ENCODE measurements at regions not wholly inside any gene's neighbourhood (a gene's known extent, or its start where the extent isn't known, plus 50 kb on each side); places are given as distances from the start of the nearest gene placed in this dataset.

DNA sequence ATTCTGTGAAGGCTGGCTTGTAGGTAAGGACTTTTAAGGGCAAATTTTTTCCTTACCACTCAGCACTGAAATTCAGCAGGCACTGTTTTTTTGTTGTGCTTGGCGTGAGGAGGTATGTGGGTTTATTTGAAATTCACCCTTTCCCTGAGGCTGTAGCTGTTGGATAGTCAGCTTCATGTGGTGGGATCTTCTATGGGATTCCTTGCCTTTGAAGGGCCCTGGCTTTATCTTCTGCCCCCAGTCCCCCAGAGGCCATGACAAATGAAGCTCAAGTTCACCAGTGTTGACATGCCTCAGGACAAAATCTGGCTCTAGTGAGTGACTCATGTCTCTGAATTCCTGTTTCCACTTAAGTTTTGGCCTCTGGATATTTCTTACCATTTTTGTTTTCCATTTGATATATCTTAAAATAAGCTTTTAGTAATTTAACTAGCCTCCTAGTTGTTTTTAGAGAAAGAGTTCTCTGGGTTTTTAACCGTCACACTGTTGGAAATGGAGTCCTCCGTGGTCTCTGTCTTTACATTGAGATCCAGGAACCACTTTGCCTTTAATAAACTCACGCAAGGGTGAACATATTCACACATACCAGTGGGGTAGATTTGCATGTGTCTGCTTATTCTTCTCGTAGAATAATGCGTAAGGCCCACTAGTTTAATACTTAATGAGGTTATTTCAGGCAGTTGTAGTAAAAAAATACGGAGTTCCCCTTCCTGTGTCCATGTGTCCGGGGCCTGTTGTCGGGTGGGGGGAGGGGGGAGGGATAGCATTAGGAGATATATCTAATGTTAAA is 211.1 kb upstream of the FAM98A start:
- Histone ChIP-seq H3K27me3 (ENCODE audit: control insufficient read depth in 2 of 2, insufficient read depth in 2 of 2, low read length in 2 of 2) (no peaks in the 10 kb centered on the region), H3K36me3 (replicated peaks in 1 of 2; ENCODE audit: control insufficient read depth in 1 of 2, insufficient read depth in 2 of 2, low read length in 2 of 2) (no peaks in the 10 kb centered on the region), H2AFZ (ENCODE audit: insufficient read depth, low read depth, low read length, poor library complexity, severe bottlenecking) (no peak overlapping the region), H3K9ac (ENCODE audit: insufficient read depth, low read length, poor library complexity, severe bottlenecking) (no peak overlapping the region), H4K20me1 (ENCODE audit: insufficient read depth, low read length) (no peaks in the 10 kb centered on the region), H3K9me3 (replicated peaks in 1 of 2; ENCODE audit: control insufficient read depth in 1 of 2, insufficient read depth in 1 of 2, low read length in 2 of 2) (no peaks in the 10 kb centered on the region), H3K79me2 (ENCODE audit: insufficient read depth, low read length) (no peaks in the 10 kb centered on the region), H3K4me1 (ENCODE audit: control insufficient read depth in 1 of 2, insufficient read depth in 2 of 2, low read length in 2 of 2) (no peaks in the 10 kb centered on the region), H3K4me3 (replicated peaks in 1 of 3; ENCODE audit: low read depth in 2 of 3, low read length in 3 of 3) (no peak overlapping the region), H3K27ac (ENCODE audit: low read depth in 1 of 2, low read length in 2 of 2) (no peak overlapping the region), H3K4me2 (replicated peaks; ENCODE audit: extremely low read depth, low read length, poor library complexity, severe bottlenecking) (no peak overlapping the region)
- no peak overlapping the region for H3K27ac Mint-ChIP-seq
- H3K4me3 Mint-ChIP-seq = no peak overlapping the region
- no peak for DNase-seq
- WGBS (ENCODE audit: insufficient coverage) = 81% methylated on average over 3 of the region's 9 CpGs
- H3K27me3 Mint-ChIP-seq (ENCODE audit: low read depth in 3 of 3) = peaks cover 0 to 4% (median 0%) of the 10 kb centered on the region in 3 donors
- TF ChIP-seq, protein P1, sequence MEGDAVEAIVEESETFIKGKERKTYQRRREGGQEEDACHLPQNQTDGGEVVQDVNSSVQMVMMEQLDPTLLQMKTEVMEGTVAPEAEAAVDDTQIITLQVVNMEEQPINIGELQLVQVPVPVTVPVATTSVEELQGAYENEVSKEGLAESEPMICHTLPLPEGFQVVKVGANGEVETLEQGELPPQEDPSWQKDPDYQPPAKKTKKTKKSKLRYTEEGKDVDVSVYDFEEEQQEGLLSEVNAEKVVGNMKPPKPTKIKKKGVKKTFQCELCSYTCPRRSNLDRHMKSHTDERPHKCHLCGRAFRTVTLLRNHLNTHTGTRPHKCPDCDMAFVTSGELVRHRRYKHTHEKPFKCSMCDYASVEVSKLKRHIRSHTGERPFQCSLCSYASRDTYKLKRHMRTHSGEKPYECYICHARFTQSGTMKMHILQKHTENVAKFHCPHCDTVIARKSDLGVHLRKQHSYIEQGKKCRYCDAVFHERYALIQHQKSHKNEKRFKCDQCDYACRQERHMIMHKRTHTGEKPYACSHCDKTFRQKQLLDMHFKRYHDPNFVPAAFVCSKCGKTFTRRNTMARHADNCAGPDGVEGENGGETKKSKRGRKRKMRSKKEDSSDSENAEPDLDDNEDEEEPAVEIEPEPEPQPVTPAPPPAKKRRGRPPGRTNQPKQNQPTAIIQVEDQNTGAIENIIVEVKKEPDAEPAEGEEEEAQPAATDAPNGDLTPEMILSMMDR (IDR thresholded peaks at IDR 0.05) = no peak
- no peaks in the 10 kb centered on the region for H3K36me3 Mint-ChIP-seq
- intact Hi-C loops (cut with micrococcal nuclease) = no loop called here
- H3K9me3 Mint-ChIP-seq = peaks cover 0 to 4% (median 2%) of the 10 kb centered on the region in 7 donors
- no peaks in the 10 kb centered on the region for H3K4me1 Mint-ChIP-seq

DNA sequence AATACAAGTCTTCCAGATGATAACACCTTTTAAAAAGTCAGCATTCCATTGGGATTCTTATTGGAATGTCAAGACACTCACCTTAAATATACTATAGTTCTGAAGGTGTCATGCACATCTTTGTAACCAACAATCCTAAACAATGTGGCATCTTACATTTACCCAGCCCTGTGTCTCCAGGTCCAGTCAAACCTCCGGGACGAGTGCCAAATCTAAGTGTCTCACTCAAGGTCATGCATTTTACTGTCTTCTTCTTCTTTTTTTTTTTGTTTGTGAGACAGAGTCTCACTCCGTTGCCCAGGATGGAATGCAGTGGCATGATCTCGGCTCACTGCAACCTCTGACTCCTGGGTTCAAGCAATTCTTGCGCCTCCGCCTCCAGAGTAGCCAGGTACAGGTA is 206.9 kb upstream of the FAM98A start:
- DNase-seq = no peak
- Histone ChIP-seq H2AFZ (ENCODE audit: insufficient read depth, low read depth, low read length, poor library complexity, severe bottlenecking) (no peak overlapping the region), H3K4me2 (replicated peaks; ENCODE audit: extremely low read depth, low read length, poor library complexity, severe bottlenecking) (no peak overlapping the region), H3K4me3 (replicated peaks in 1 of 3; ENCODE audit: low read depth in 2 of 3, low read length in 3 of 3) (no peak overlapping the region), H3K4me1 (ENCODE audit: control insufficient read depth in 1 of 2, insufficient read depth in 2 of 2, low read length in 2 of 2) (no peaks in the 10 kb centered on the region), H4K20me1 (ENCODE audit: insufficient read depth, low read length) (no peaks in the 10 kb centered on the region), H3K27ac (ENCODE audit: low read depth in 1 of 2, low read length in 2 of 2) (no peak overlapping the region), H3K36me3 (replicated peaks in 1 of 2; ENCODE audit: control insufficient read depth in 1 of 2, insufficient read depth in 2 of 2, low read length in 2 of 2) (no peaks in the 10 kb centered on the region), H3K79me2 (ENCODE audit: insufficient read depth, low read length) (no peaks in the 10 kb centered on the region), H3K27me3 (ENCODE audit: control insufficient read depth in 2 of 2, insufficient read depth in 2 of 2, low read length in 2 of 2) (no peaks in the 10 kb centered on the region), H3K9me3 (replicated peaks in 1 of 2; ENCODE audit: control insufficient read depth in 1 of 2, insufficient read depth in 1 of 2, low read length in 2 of 2) (peaks cover 0 to 2% of the 10 kb centered on the region in 2 donors), H3K9ac (ENCODE audit: insufficient read depth, low read length, poor library complexity, severe bottlenecking) (no peak overlapping the region)
- no peak overlapping the region for H3K4me3 Mint-ChIP-seq
- intact Hi-C loops (cut with micrococcal nuclease) = no loop called here
- H3K36me3 Mint-ChIP-seq = no peaks in the 10 kb centered on the region
- TF ChIP-seq, protein P1 (IDR thresholded peaks at IDR 0.05) = no peak
- peaks cover 0 to 3% (median 0%) of the 10 kb centered on the region in 3 donors for H3K27me3 Mint-ChIP-seq (ENCODE audit: low read depth in 3 of 3)
- WGBS (ENCODE audit: insufficient coverage) = 100% methylated on average over 2 of the region's 6 CpGs
- no peak overlapping the region for H3K27ac Mint-ChIP-seq
- H3K9me3 Mint-ChIP-seq = peaks cover 0 to 4% (median 0%) of the 10 kb centered on the region in 7 donors
- H3K4me1 Mint-ChIP-seq = no peaks in the 10 kb centered on the region

Data from CD14-positive monocyte (primary cell).